ENCODE measurements at regions not wholly inside any gene's neighbourhood (a gene's known extent, or its start where the extent isn't known, plus 50 kb on each side); places are given as distances from the start of the nearest gene placed in this dataset.

- H3K79me2 ChIP-seq (ENCODE audit: control insufficient read depth, insufficient read depth, low read length) = no peaks in the 10 kb centered on the region
- no peak overlapping the region for H3K9ac ChIP-seq (ENCODE audit: insufficient read depth, low read length)
- DNase-seq (ENCODE audit: low read depth in 2 of 2) = no peak
- H3K27ac ChIP-seq (ENCODE audit: insufficient read depth, low read length) = no peak overlapping the region
- no peak overlapping the region for H3K4me3 ChIP-seq (replicated peaks in 1 of 4; ENCODE audit: control extremely low read depth in 1 of 4, insufficient read depth in 1 of 4, low read depth in 3 of 4, low read length in 4 of 4)
- H3K36me3 ChIP-seq (ENCODE audit: control insufficient read depth, insufficient read depth, low read length) = no peaks in the 10 kb centered on the region
- H4K20me1 ChIP-seq (ENCODE audit: control insufficient read depth, extremely low read depth, insufficient read depth, low read length) = no peaks in the 10 kb centered on the region
- H3K27me3 ChIP-seq (ENCODE audit: control insufficient read depth, insufficient read depth, low read length) = peaks cover 7% of the 10 kb centered on the region
- no peak overlapping the region for H2AFZ ChIP-seq (ENCODE audit: low read length)
- no peaks in the 10 kb centered on the region for H3K4me1 ChIP-seq (ENCODE audit: control insufficient read depth, extremely low read depth, insufficient read depth, low read length)
- TF ChIP-seq CTCF (conservative IDR thresholded peaks at IDR 0.05 in 1 of 2, IDR thresholded peaks at IDR 0.05 in 1 of 2; ENCODE audit: low read depth in 1 of 2, low read length in 2 of 2) = no peak
- no peak for TF ChIP-seq EZH2 (IDR thresholded peaks at IDR 0.05; ENCODE audit: low read length, missing control alignments)
- no peaks in the 10 kb centered on the region for H3K9me3 ChIP-seq (ENCODE audit: control insufficient read depth, insufficient read depth, low read depth, low read length)
- H3K4me2 ChIP-seq (ENCODE audit: extremely low read depth, insufficient read depth, low read length) = no peak overlapping the region
Observed at GRCh38 chr9:38208206-38208901, 139.3 kb upstream of the SHB start.

GRCh38 chr9:38207247-38207778 is 138.3 kb upstream of the SHB start:
- Histone ChIP-seq H3K4me3 (replicated peaks in 1 of 4; ENCODE audit: control extremely low read depth in 1 of 4, insufficient read depth in 1 of 4, low read depth in 3 of 4, low read length in 4 of 4) (no peak overlapping the region), H3K4me2 (ENCODE audit: extremely low read depth, insufficient read depth, low read length) (no peak overlapping the region), H3K27me3 (ENCODE audit: control insufficient read depth, insufficient read depth, low read length) (no peaks in the 10 kb centered on the region), H2AFZ (ENCODE audit: low read length) (no peak overlapping the region), H4K20me1 (ENCODE audit: control insufficient read depth, extremely low read depth, insufficient read depth, low read length) (no peaks in the 10 kb centered on the region), H3K36me3 (ENCODE audit: control insufficient read depth, insufficient read depth, low read length) (no peaks in the 10 kb centered on the region), H3K9ac (ENCODE audit: insufficient read depth, low read length) (no peak overlapping the region), H3K9me3 (ENCODE audit: control insufficient read depth, insufficient read depth, low read depth, low read length) (no peaks in the 10 kb centered on the region), H3K79me2 (ENCODE audit: control insufficient read depth, insufficient read depth, low read length) (no peaks in the 10 kb centered on the region), H3K4me1 (ENCODE audit: control insufficient read depth, extremely low read depth, insufficient read depth, low read length) (no peaks in the 10 kb centered on the region), H3K27ac (ENCODE audit: insufficient read depth, low read length) (no peak overlapping the region)
- TF ChIP-seq CTCF (conservative IDR thresholded peaks at IDR 0.05 in 1 of 2, IDR thresholded peaks at IDR 0.05 in 1 of 2; ENCODE audit: low read depth in 1 of 2, low read length in 2 of 2) = no peak
- TF ChIP-seq EZH2 (IDR thresholded peaks at IDR 0.05; ENCODE audit: low read length, missing control alignments) = no peak
- DNase-seq (ENCODE audit: low read depth in 2 of 2) = no peak

- H3K9me3 ChIP-seq (ENCODE audit: control insufficient read depth, insufficient read depth, low read depth, low read length) = no peaks in the 10 kb centered on the region
- no peaks in the 10 kb centered on the region for H3K4me1 ChIP-seq (ENCODE audit: control insufficient read depth, extremely low read depth, insufficient read depth, low read length)
- no peaks in the 10 kb centered on the region for H3K36me3 ChIP-seq (ENCODE audit: control insufficient read depth, insufficient read depth, low read length)
- DNase-seq (ENCODE audit: low read depth in 2 of 2) = no peak
- no peaks in the 10 kb centered on the region for H3K27me3 ChIP-seq (ENCODE audit: control insufficient read depth, insufficient read depth, low read length)
- no peak overlapping the region for H3K27ac ChIP-seq (ENCODE audit: insufficient read depth, low read length)
- no peak overlapping the region for H3K4me2 ChIP-seq (ENCODE audit: extremely low read depth, insufficient read depth, low read length)
- no peak overlapping the region for H2AFZ ChIP-seq (ENCODE audit: low read length)
- TF ChIP-seq CTCF (conservative IDR thresholded peaks at IDR 0.05 in 1 of 2, IDR thresholded peaks at IDR 0.05 in 1 of 2; ENCODE audit: low read depth in 1 of 2, low read length in 2 of 2) (no peak), EZH2 (IDR thresholded peaks at IDR 0.05; ENCODE audit: low read length, missing control alignments) (no peak)
- H3K79me2 ChIP-seq (ENCODE audit: control insufficient read depth, insufficient read depth, low read length) = no peaks in the 10 kb centered on the region
- H4K20me1 ChIP-seq (ENCODE audit: control insufficient read depth, extremely low read depth, insufficient read depth, low read length) = no peaks in the 10 kb centered on the region
- no peak overlapping the region for H3K4me3 ChIP-seq (replicated peaks in 1 of 4; ENCODE audit: control extremely low read depth in 1 of 4, insufficient read depth in 1 of 4, low read depth in 3 of 4, low read length in 4 of 4)
- H3K9ac ChIP-seq (ENCODE audit: insufficient read depth, low read length) = no peak overlapping the region
Observed at GRCh38 chr9:38205279-38205678, 136.3 kb upstream of the SHB start.
